ENCODE measurements at regions not wholly inside any gene's neighbourhood (a gene's known extent, or its start where the extent isn't known, plus 50 kb on each side); places are given as distances from the start of the nearest gene placed in this dataset.

DNA sequence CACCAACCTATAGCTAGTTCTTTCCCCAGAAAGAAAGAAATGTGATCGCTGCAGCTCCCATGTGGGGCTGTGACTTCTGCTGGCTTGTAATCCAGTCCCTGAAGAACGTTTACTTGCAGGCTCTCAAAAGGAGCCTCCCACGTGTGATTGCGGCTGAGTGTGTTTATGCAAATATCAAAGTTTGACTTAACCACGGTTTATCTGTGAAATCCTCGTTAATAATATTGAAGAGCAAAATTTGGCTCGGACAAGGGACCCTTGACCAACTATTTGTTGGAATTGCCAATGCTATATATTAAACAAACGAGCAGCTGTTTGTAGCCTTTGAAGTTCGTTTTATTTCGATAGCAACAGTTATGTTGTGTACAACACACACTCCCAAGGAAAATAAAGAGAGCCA, 470.1 kb upstream of the NRP1 start:
- no peak overlapping the region for H3K4me3 ChIP-seq (ENCODE audit: low read depth, low read length)
- TF ChIP-seq, protein P1, sequence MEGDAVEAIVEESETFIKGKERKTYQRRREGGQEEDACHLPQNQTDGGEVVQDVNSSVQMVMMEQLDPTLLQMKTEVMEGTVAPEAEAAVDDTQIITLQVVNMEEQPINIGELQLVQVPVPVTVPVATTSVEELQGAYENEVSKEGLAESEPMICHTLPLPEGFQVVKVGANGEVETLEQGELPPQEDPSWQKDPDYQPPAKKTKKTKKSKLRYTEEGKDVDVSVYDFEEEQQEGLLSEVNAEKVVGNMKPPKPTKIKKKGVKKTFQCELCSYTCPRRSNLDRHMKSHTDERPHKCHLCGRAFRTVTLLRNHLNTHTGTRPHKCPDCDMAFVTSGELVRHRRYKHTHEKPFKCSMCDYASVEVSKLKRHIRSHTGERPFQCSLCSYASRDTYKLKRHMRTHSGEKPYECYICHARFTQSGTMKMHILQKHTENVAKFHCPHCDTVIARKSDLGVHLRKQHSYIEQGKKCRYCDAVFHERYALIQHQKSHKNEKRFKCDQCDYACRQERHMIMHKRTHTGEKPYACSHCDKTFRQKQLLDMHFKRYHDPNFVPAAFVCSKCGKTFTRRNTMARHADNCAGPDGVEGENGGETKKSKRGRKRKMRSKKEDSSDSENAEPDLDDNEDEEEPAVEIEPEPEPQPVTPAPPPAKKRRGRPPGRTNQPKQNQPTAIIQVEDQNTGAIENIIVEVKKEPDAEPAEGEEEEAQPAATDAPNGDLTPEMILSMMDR (IDR thresholded peaks at IDR 0.05; ENCODE audit: low read depth, low read length, missing control alignments): no peak
- no peak for DNase-seq (ENCODE audit: low read depth)

DNA sequence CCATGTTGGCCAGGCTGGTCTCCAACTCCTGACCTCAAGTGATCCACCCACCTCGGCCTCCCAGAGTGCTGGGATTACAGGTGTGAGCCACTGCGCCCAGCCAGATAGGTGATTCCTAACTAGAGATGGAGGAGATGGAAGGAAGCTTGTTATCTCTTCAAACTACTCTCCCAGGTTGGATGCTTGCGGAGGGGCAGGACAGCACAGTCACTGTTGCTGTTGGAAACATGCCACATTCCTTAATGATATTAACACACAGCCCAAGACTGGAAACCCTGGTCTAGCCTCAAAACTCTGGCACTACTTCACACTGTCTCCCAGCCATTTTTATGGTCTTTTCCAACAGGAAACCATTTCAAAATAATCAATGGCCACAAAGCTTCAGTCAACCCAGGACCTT, 468.8 kb upstream of the NRP1 start:
- H3K4me3 ChIP-seq (ENCODE audit: low read depth, low read length): no peak overlapping the region
- no peak for DNase-seq (ENCODE audit: low read depth)
- TF ChIP-seq, protein P1 (IDR thresholded peaks at IDR 0.05; ENCODE audit: low read depth, low read length, missing control alignments): no peak

DNA sequence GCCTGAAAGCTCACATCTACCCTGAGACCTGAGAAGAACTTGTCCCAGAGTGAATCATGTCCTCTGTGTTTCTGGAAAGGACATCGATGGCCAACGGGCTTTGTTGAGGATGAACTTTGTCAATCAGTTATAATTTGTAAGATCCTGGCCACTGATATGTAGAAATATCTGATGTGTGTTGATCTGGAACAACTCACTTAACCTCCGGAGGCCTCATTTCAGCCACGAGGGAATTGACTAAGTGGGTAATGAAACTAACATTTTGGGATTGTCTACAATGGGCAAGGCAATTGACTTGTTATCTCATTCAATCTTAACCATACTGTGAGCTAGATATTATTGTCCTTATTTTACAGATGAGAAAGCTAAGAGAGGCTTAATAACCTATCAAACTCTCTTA, 468.1 kb upstream of the NRP1 start:
- H3K4me3 ChIP-seq (ENCODE audit: low read depth, low read length): no peak overlapping the region
- DNase-seq (ENCODE audit: low read depth): no peak
- TF ChIP-seq, protein P1 (IDR thresholded peaks at IDR 0.05; ENCODE audit: low read depth, low read length, missing control alignments): no peak

DNA sequence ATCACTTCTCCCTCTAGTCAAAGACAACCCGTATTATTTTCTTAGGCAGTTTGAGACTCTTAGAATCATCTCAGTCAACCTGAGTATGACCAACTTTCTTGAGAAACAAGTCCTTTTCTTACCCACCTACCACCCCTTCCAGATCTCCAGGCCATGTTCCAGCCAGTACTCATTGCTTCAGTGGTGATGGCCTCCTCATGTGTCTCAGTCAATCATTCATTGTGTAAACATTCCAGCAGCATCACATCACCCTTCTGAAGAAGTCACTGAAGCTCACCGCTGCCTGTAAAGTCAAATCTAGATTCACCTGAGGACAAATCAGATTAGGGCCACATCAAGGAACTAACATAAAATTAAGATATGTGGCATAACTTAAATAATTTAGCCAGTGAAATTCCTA, 467.2 kb upstream of the NRP1 start:
- no peak for DNase-seq (ENCODE audit: low read depth)
- TF ChIP-seq, protein P1 (IDR thresholded peaks at IDR 0.05; ENCODE audit: low read depth, low read length, missing control alignments): no peak
- H3K4me3 ChIP-seq (ENCODE audit: low read depth, low read length): no peak overlapping the region

DNA sequence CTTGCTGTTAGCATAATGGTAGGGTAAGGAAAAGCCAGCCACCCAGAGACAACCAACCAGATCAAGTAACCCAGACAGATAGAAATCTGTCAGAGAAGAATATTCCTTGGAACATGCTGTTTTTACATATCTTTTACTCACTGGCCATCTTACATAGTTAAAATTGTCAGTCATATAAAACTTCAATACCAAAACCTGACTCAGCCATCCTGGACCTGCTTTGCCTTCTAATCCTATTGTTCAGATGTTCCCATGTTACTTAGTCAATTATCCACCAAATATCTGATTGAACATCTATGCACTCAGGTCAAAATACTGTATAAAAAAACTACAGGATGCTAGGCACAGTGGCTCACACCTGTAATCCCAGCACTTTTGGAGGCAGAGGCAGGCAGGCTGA, 466.5 kb upstream of the NRP1 start:
- TF ChIP-seq, protein P1 (IDR thresholded peaks at IDR 0.05; ENCODE audit: low read depth, low read length, missing control alignments): no peak
- DNase-seq (ENCODE audit: low read depth): no peak

DNA sequence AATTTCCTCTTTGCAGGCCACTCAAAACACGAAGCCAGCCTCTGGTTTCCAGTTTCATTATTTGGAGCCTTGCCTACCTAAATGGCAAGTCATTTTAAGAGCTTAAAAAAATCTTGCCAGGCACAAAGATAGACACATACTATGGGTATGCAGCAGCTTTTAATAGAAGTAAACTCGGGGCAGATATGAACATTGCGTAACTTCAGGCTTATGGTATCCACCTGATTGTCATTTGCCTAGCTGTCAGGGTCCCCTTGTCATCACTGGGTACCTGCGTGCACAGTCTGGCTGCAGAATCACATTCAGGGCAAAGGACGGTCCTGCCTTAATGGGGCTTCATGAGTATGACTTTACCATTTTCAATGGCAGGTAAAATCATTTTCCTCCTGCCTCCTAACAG, 466.1 kb upstream of the NRP1 start:
- DNase-seq (ENCODE audit: low read depth): no peak
- TF ChIP-seq, protein P1 (IDR thresholded peaks at IDR 0.05; ENCODE audit: low read depth, low read length, missing control alignments): no peak
- no peak overlapping the region for H3K4me3 ChIP-seq (ENCODE audit: low read depth, low read length)

More for the DNA sequence above, 466.5 kb upstream of the NRP1 start:
- H3K4me3 ChIP-seq (ENCODE audit: low read depth, low read length): no peak overlapping the region

DNA sequence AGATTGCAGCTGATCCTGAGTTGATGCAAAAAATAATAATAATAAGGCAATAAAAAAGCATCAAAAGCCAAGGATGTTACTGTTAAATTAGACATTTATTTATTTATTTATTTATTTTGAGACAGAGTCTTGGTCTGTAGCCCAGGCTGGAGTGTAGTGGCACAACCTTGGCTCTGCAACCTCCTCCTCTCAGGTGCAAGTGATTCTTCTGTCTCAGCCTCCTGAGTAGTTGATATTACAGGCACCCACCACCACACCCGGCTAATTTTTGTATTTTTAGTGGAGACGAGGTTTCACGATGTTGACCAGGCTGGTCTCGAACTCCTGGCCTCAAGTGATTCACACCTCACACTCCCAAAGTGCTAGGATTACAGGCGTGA, 465.5 kb upstream of the NRP1 start:
- DNase-seq (ENCODE audit: low read depth): no peak
- TF ChIP-seq, protein P1 (IDR thresholded peaks at IDR 0.05; ENCODE audit: low read depth, low read length, missing control alignments): no peak

More for the DNA sequence above, 465.5 kb upstream of the NRP1 start:
- H3K4me3 ChIP-seq (ENCODE audit: low read depth, low read length): no peak overlapping the region
